Suprapubic skin (tissue), 4 donors: ENCODE measurements at regions not wholly inside any gene's neighbourhood (a gene's known extent, or its start where the extent isn't known, plus 50 kb on each side); places are given as distances from the start of the nearest gene placed in this dataset.

Experiments
- DNase-seq, 2 donors: peaks; one replicate each; pipeline ENCODE4 v3.0.0-alpha.2; 2019; ENCODE audit warnings: low spot score in 2 of 2
- H3K27ac ChIP-seq: fragments of 200-600 bp; sonication (generic); one replicate; pipeline ENCODE4 v1.5.1; 2019
- H3K27me3 ChIP-seq: fragments of 200-600 bp; sonication (generic); one replicate; pipeline ENCODE4 v1.5.1; 2019
- H3K36me3 ChIP-seq: fragments of 200-600 bp; sonication (generic); one replicate; pipeline ENCODE4 v1.5.1; 2019
- H3K4me1 ChIP-seq: fragments of 200-600 bp; sonication (generic); one replicate; pipeline ENCODE4 v1.5.1; 2019
- H3K4me3 ChIP-seq: fragments of 200-600 bp; sonication (generic); one replicate; pipeline ENCODE4 v1.5.1; 2019; ENCODE audit warnings: mild to moderate bottlenecking
- H3K9me3 ChIP-seq: fragments of 200-600 bp; sonication (generic); one replicate; pipeline ENCODE4 v1.5.1; 2019
- CTCF ChIP-seq, 2 donors: fragments of 200-600 bp in 1 of 2; fragments of 450-650 bp in 1 of 2; sonication (generic) in 1 of 2; IDR thresholded peaks; one replicate each; pipeline ENCODE4 v1.5.1; 2016 to 2019; ENCODE audit warnings: antibody characterized with exemption in 2 of 2, mild to moderate bottlenecking in 1 of 2, moderate library complexity in 1 of 2
- EP300 ChIP-seq: sonication (generic); formaldehyde crosslinking; IDR thresholded peaks from one replicate; pipeline ENCODE4 v1.6.1; 2017; ENCODE audit warnings: antibody characterized with exemption
- POLR2A ChIP-seq, 2 donors: fragments of 450-650 bp; IDR thresholded peaks; one replicate each; pipeline ENCODE4 v1.6.1; 2017; ENCODE audit warnings: antibody characterized with exemption in 2 of 2, mild to moderate bottlenecking in 2 of 2, moderate library complexity in 2 of 2
- POLR2AphosphoS5 ChIP-seq, 3 donors: sonication (generic); formaldehyde crosslinking; IDR thresholded peaks; one replicate each; pipeline ENCODE4 v1.6.1; 2017; ENCODE audit warnings: antibody characterized with exemption in 3 of 3
- WGBS: methylation state at CpG from one replicate; pipeline ENCODE4 v1.1.5; 2018; 5-methylcytosine and 5-hydroxymethylcytosine counted together

- H3K27me3 ChIP-seq: no peaks in the 10 kb centered on the region
- no peaks in the 10 kb centered on the region for H3K9me3 ChIP-seq
- TF ChIP-seq EP300: no peak
- TF ChIP-seq POLR2AphosphoS5 (IDR thresholded peaks at IDR 0.05): no peak
- TF ChIP-seq POLR2A (IDR thresholded peaks at IDR 0.05): no peak
- TF ChIP-seq CTCF (IDR thresholded peaks at IDR 0.05): no peak
- no peak overlapping the region for H3K4me3 ChIP-seq
- H3K36me3 ChIP-seq: no peaks in the 10 kb centered on the region
- DNase-seq: no peak
- H3K4me1 ChIP-seq: no peaks in the 10 kb centered on the region
- H3K27ac ChIP-seq: no peak overlapping the region
- WGBS: 90% methylated on average over 2 of the region's 2 CpGs
Observed at GRCh38 chr2:208935531-208935930, 488.3 kb upstream of the MAP2 start.

GRCh38 chr2:208937521-208937920, 486.3 kb upstream of the MAP2 start:
- 45% methylated on average over 1 of the region's 1 CpG for WGBS
- H3K27me3 ChIP-seq: no peaks in the 10 kb centered on the region
- no peak overlapping the region for H3K27ac ChIP-seq
- no peaks in the 10 kb centered on the region for H3K9me3 ChIP-seq
- no peaks in the 10 kb centered on the region for H3K36me3 ChIP-seq
- DNase-seq: no peak
- H3K4me1 ChIP-seq: no peaks in the 10 kb centered on the region
- TF ChIP-seq CTCF (IDR thresholded peaks at IDR 0.05) (no peak), POLR2A (IDR thresholded peaks at IDR 0.05) (no peak), EP300 (no peak), POLR2AphosphoS5 (IDR thresholded peaks at IDR 0.05) (no peak)
- no peak overlapping the region for H3K4me3 ChIP-seq

- Histone ChIP-seq H3K4me3 (no peak overlapping the region), H3K36me3 (no peaks in the 10 kb centered on the region), H3K27me3 (no peaks in the 10 kb centered on the region), H3K27ac (no peak overlapping the region), H3K9me3 (no peaks in the 10 kb centered on the region), H3K4me1 (no peaks in the 10 kb centered on the region)
- WGBS: 76% methylated on average over 1 of the region's 1 CpG
- no peak for DNase-seq
- no peak for TF ChIP-seq POLR2A (IDR thresholded peaks at IDR 0.05)
- no peak for TF ChIP-seq POLR2AphosphoS5 (IDR thresholded peaks at IDR 0.05)
- no peak for TF ChIP-seq CTCF (IDR thresholded peaks at IDR 0.05)
- TF ChIP-seq EP300: no peak
Observed at GRCh38 chr2:208939852-208940251, 484.0 kb upstream of the MAP2 start.

- 60% methylated on average over 8 of the region's 8 CpGs for WGBS
Observed at GRCh38 chr2:208945719-208946256, 478.1 kb upstream of the MAP2 start.

GRCh38 chr2:208948073-208948472, 475.8 kb upstream of the MAP2 start:
- TF ChIP-seq EP300 (no peak), CTCF (IDR thresholded peaks at IDR 0.05) (no peak), POLR2AphosphoS5 (IDR thresholded peaks at IDR 0.05) (no peak), POLR2A (IDR thresholded peaks at IDR 0.05) (no peak)
- WGBS: 67% methylated on average over 1 of the region's 1 CpG
- no peaks in the 10 kb centered on the region for H3K4me1 ChIP-seq
- H3K36me3 ChIP-seq: no peaks in the 10 kb centered on the region
- no peaks in the 10 kb centered on the region for H3K9me3 ChIP-seq
- no peak for DNase-seq
- H3K4me3 ChIP-seq: no peak overlapping the region
- H3K27me3 ChIP-seq: no peaks in the 10 kb centered on the region
- no peak overlapping the region for H3K27ac ChIP-seq

More at GRCh38 chr2:208945719-208946256, 478.1 kb upstream of the MAP2 start:
- H3K27me3 ChIP-seq: no peaks in the 10 kb centered on the region
- no peaks in the 10 kb centered on the region for H3K36me3 ChIP-seq
- H3K9me3 ChIP-seq: no peaks in the 10 kb centered on the region
- TF ChIP-seq POLR2AphosphoS5 (IDR thresholded peaks at IDR 0.05): no peak
- no peak for TF ChIP-seq POLR2A (IDR thresholded peaks at IDR 0.05)
- no peak for TF ChIP-seq CTCF (IDR thresholded peaks at IDR 0.05)
- TF ChIP-seq EP300: no peak
- H3K4me3 ChIP-seq: no peak overlapping the region
- no peak for DNase-seq
- H3K4me1 ChIP-seq: no peaks in the 10 kb centered on the region
- H3K27ac ChIP-seq: no peak overlapping the region
